ENCODE measurements at regions not wholly inside any gene's neighbourhood (a gene's known extent, or its start where the extent isn't known, plus 50 kb on each side); places are given as distances from the start of the nearest gene placed in this dataset.

- no peak overlapping the region for H3K9ac ChIP-seq (ENCODE audit: low read depth, low read length, poor library complexity)
- no peak overlapping the region for H2BK12ac ChIP-seq (ENCODE audit: low read length)
- H2BK120ac ChIP-seq (ENCODE audit: low read depth, low read length), result no peak overlapping the region
- no peak for DNase-seq (ENCODE audit: low spot score)
- H3K27ac ChIP-seq (replicated peaks; ENCODE audit: low read length), result no peak overlapping the region
- no peak overlapping the region for H4K91ac ChIP-seq (ENCODE audit: low read depth, low read length, poor library complexity)
- H3K4me3 ChIP-seq (ENCODE audit: low read length in 2 of 2), result no peak overlapping the region
- H3K9me3 ChIP-seq (replicated peaks in 1 of 2; ENCODE audit: control insufficient read depth in 2 of 2, insufficient read depth in 1 of 2, low read depth in 1 of 2, low read length in 2 of 2), result no peaks in the 10 kb centered on the region
- no peak overlapping the region for H3K23ac ChIP-seq (ENCODE audit: low read depth, low read length, poor library complexity)
- H2AK5ac ChIP-seq (ENCODE audit: low read depth, low read length), result no peak overlapping the region
- H3K36me3 ChIP-seq (replicated peaks in 1 of 2; ENCODE audit: control insufficient read depth in 2 of 2, insufficient read depth in 2 of 2, low read length in 2 of 2), result no peaks in the 10 kb centered on the region
- peaks cover 5 to 10% of the 10 kb centered on the region in 2 donors for H3K4me1 ChIP-seq (ENCODE audit: control insufficient read depth in 2 of 2, insufficient read depth in 1 of 2, low read depth in 1 of 2, low read length in 2 of 2)
- no peaks in the 10 kb centered on the region for H3K27me3 ChIP-seq (ENCODE audit: control insufficient read depth in 3 of 3, insufficient read depth in 3 of 3, low read depth in 1 of 3, low read length in 3 of 3)
- no peaks in the 10 kb centered on the region for H3K79me1 ChIP-seq (ENCODE audit: low read depth, low read length)
- H3K4ac ChIP-seq (ENCODE audit: low read length), result no peak overlapping the region
- no peak overlapping the region for H3K18ac ChIP-seq (ENCODE audit: low read length)
- H2BK15ac ChIP-seq (ENCODE audit: low read length), result no peak overlapping the region
- no peak overlapping the region for H3K14ac ChIP-seq (ENCODE audit: low read length)
- no peak overlapping the region for H3K4me2 ChIP-seq (ENCODE audit: insufficient read depth, low read length, poor library complexity, severe bottlenecking)
- no peak overlapping the region for H4K8ac ChIP-seq (ENCODE audit: low read depth, low read length)
- no peak overlapping the region for H2AFZ ChIP-seq (ENCODE audit: low read length)
- WGBS, 2 donors (ENCODE audit: extremely low coverage in 2 of 2, insufficient read length in 2 of 2, insufficient replicate concordance in 1 of 2), result no CpG with 5 or more reads among the region's 1 CpG
- H2BK5ac ChIP-seq (ENCODE audit: low read length), result no peak overlapping the region
Measured at GRCh38 chr18:45412577-45412976, 202.7 kb upstream of the SLC14A2 start.

DNA sequence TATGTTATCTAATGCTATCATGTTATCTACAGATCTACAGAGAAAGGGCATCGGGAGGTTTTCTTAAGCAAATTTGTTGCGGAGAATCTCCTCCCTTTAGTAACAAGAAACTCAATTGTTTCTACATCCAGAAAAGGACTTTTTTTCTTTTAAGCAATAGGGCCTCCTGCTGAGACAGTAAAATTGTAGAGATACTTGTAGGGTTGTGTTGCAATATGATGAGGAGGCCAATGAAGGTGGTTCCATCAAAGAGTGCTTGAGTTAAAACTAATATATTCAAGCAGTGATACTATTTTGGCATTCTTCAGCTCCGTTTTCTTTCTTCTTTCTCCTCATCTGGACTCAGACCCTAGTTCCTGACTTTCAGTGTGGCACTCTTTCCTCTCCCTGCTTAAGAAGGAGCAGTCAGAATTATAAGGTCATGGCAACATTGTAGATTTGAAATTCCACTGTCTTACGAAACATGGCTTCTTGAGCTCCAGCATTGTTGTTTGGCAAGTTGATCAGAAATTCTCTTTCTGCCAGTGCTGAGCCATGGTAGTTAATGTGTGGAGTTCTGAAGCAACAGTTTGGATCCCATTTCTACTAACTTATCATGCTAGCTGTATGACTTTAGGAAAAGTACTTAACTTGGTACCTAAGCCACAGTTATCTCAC is 202.0 kb upstream of the SLC14A2 start:
- Histone ChIP-seq H3K4me3 (ENCODE audit: low read length in 2 of 2) (no peak overlapping the region), H2AFZ (ENCODE audit: low read length) (no peak overlapping the region), H4K8ac (ENCODE audit: low read depth, low read length) (no peak overlapping the region), H3K18ac (ENCODE audit: low read length) (no peak overlapping the region), H3K14ac (ENCODE audit: low read length) (no peak overlapping the region), H4K91ac (ENCODE audit: low read depth, low read length, poor library complexity) (no peak overlapping the region), H3K4me1 (ENCODE audit: control insufficient read depth in 2 of 2, insufficient read depth in 1 of 2, low read depth in 1 of 2, low read length in 2 of 2) (peaks cover 5 to 10% of the 10 kb centered on the region in 2 donors), H3K4me2 (ENCODE audit: insufficient read depth, low read length, poor library complexity, severe bottlenecking) (no peak overlapping the region), H3K9ac (ENCODE audit: low read depth, low read length, poor library complexity) (no peak overlapping the region), H3K36me3 (replicated peaks in 1 of 2; ENCODE audit: control insufficient read depth in 2 of 2, insufficient read depth in 2 of 2, low read length in 2 of 2) (no peaks in the 10 kb centered on the region), H2BK15ac (ENCODE audit: low read length) (no peak overlapping the region), H3K27ac (replicated peaks; ENCODE audit: low read length) (no peak overlapping the region), H3K9me3 (replicated peaks in 1 of 2; ENCODE audit: control insufficient read depth in 2 of 2, insufficient read depth in 1 of 2, low read depth in 1 of 2, low read length in 2 of 2) (no peaks in the 10 kb centered on the region), H2AK5ac (ENCODE audit: low read depth, low read length) (no peak overlapping the region), H2BK5ac (ENCODE audit: low read length) (no peak overlapping the region), H3K4ac (ENCODE audit: low read length) (no peak overlapping the region), H3K79me1 (ENCODE audit: low read depth, low read length) (no peaks in the 10 kb centered on the region), H3K27me3 (ENCODE audit: control insufficient read depth in 3 of 3, insufficient read depth in 3 of 3, low read depth in 1 of 3, low read length in 3 of 3) (no peaks in the 10 kb centered on the region), H2BK120ac (ENCODE audit: low read depth, low read length) (no peak overlapping the region), H3K23ac (ENCODE audit: low read depth, low read length, poor library complexity) (no peak overlapping the region), H2BK12ac (ENCODE audit: low read length) (no peak overlapping the region)
- DNase-seq (ENCODE audit: low spot score), result no peak
- WGBS, 2 donors (ENCODE audit: extremely low coverage in 2 of 2, insufficient read length in 2 of 2, insufficient replicate concordance in 1 of 2), result no CpG with 5 or more reads among the region's 4 CpGs

GRCh38 chr18:45415614-45416013 is 199.7 kb upstream of the SLC14A2 start:
- Histone ChIP-seq H3K79me1 (ENCODE audit: low read depth, low read length) (no peaks in the 10 kb centered on the region), H2AFZ (ENCODE audit: low read length) (no peak overlapping the region), H3K36me3 (replicated peaks in 1 of 2; ENCODE audit: control insufficient read depth in 2 of 2, insufficient read depth in 2 of 2, low read length in 2 of 2) (no peaks in the 10 kb centered on the region), H3K27me3 (ENCODE audit: control insufficient read depth in 3 of 3, insufficient read depth in 3 of 3, low read depth in 1 of 3, low read length in 3 of 3) (no peaks in the 10 kb centered on the region), H2AK5ac (ENCODE audit: low read depth, low read length) (no peak overlapping the region), H3K4me3 (ENCODE audit: low read length in 2 of 2) (no peak overlapping the region), H3K14ac (ENCODE audit: low read length) (no peak overlapping the region), H3K18ac (ENCODE audit: low read length) (no peak overlapping the region), H2BK12ac (ENCODE audit: low read length) (no peak overlapping the region), H3K4me2 (ENCODE audit: insufficient read depth, low read length, poor library complexity, severe bottlenecking) (no peak overlapping the region), H2BK120ac (ENCODE audit: low read depth, low read length) (no peak overlapping the region), H2BK15ac (ENCODE audit: low read length) (no peak overlapping the region), H2BK5ac (ENCODE audit: low read length) (no peak overlapping the region), H3K9ac (ENCODE audit: low read depth, low read length, poor library complexity) (no peak overlapping the region), H4K8ac (ENCODE audit: low read depth, low read length) (no peak overlapping the region), H3K9me3 (replicated peaks in 1 of 2; ENCODE audit: control insufficient read depth in 2 of 2, insufficient read depth in 1 of 2, low read depth in 1 of 2, low read length in 2 of 2) (no peaks in the 10 kb centered on the region), H3K23ac (ENCODE audit: low read depth, low read length, poor library complexity) (no peak overlapping the region), H3K4me1 (ENCODE audit: control insufficient read depth in 2 of 2, insufficient read depth in 1 of 2, low read depth in 1 of 2, low read length in 2 of 2) (peaks cover 5 to 10% of the 10 kb centered on the region in 2 donors), H4K91ac (ENCODE audit: low read depth, low read length, poor library complexity) (no peak overlapping the region), H3K4ac (ENCODE audit: low read length) (no peak overlapping the region), H3K27ac (replicated peaks; ENCODE audit: low read length) (no peak overlapping the region)
- DNase-seq (ENCODE audit: low spot score), result no peak
- WGBS, 2 donors (ENCODE audit: extremely low coverage in 2 of 2, insufficient read length in 2 of 2, insufficient replicate concordance in 1 of 2), result no CpG with 5 or more reads among the region's 7 CpGs

DNA sequence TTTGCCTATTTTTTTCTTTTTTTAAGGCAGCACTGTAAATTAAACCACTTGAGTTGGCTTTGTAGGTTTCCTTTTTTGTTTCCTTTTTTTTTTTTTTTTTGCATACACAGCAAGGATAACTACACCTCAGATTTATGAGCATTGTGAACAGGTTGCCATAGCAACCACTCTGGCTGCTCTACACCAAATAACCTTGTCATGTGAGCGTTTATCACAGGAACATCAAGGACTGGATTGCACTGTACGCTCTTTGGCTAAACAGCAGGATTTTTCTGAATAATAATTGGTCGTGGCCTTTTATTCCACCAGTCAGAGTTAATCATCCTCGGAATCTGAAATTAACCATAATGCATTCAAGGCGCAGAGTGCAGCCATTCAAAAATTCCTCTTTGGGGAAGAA is 199.1 kb upstream of the SLC14A2 start:
- no peak overlapping the region for H3K9ac ChIP-seq (ENCODE audit: low read depth, low read length, poor library complexity)
- H3K4ac ChIP-seq (ENCODE audit: low read length), result no peak overlapping the region
- no peak overlapping the region for H3K27ac ChIP-seq (replicated peaks; ENCODE audit: low read length)
- no peaks in the 10 kb centered on the region for H3K79me1 ChIP-seq (ENCODE audit: low read depth, low read length)
- no peaks in the 10 kb centered on the region for H3K9me3 ChIP-seq (replicated peaks in 1 of 2; ENCODE audit: control insufficient read depth in 2 of 2, insufficient read depth in 1 of 2, low read depth in 1 of 2, low read length in 2 of 2)
- H2AK5ac ChIP-seq (ENCODE audit: low read depth, low read length), result no peak overlapping the region
- H2BK12ac ChIP-seq (ENCODE audit: low read length), result no peak overlapping the region
- no peaks in the 10 kb centered on the region for H3K27me3 ChIP-seq (ENCODE audit: control insufficient read depth in 3 of 3, insufficient read depth in 3 of 3, low read depth in 1 of 3, low read length in 3 of 3)
- H4K91ac ChIP-seq (ENCODE audit: low read depth, low read length, poor library complexity), result no peak overlapping the region
- DNase-seq (ENCODE audit: low spot score), result no peak
- H3K18ac ChIP-seq (ENCODE audit: low read length), result no peak overlapping the region
- H3K23ac ChIP-seq (ENCODE audit: low read depth, low read length, poor library complexity), result no peak overlapping the region
- H4K8ac ChIP-seq (ENCODE audit: low read depth, low read length), result no peak overlapping the region
- H2AFZ ChIP-seq (ENCODE audit: low read length), result no peak overlapping the region
- no peaks in the 10 kb centered on the region for H3K36me3 ChIP-seq (replicated peaks in 1 of 2; ENCODE audit: control insufficient read depth in 2 of 2, insufficient read depth in 2 of 2, low read length in 2 of 2)
- H3K4me2 ChIP-seq (ENCODE audit: insufficient read depth, low read length, poor library complexity, severe bottlenecking), result no peak overlapping the region
- H2BK15ac ChIP-seq (ENCODE audit: low read length), result no peak overlapping the region
- H3K4me3 ChIP-seq (ENCODE audit: low read length in 2 of 2), result no peak overlapping the region
- H3K4me1 ChIP-seq (ENCODE audit: control insufficient read depth in 2 of 2, insufficient read depth in 1 of 2, low read depth in 1 of 2, low read length in 2 of 2), result peaks cover 5 to 10% of the 10 kb centered on the region in 2 donors
- H3K14ac ChIP-seq (ENCODE audit: low read length), result no peak overlapping the region
- no CpG with 5 or more reads among the region's 5 CpGs for WGBS, 2 donors (ENCODE audit: extremely low coverage in 2 of 2, insufficient read length in 2 of 2, insufficient replicate concordance in 1 of 2)
- no peak overlapping the region for H2BK120ac ChIP-seq (ENCODE audit: low read depth, low read length)
- no peak overlapping the region for H2BK5ac ChIP-seq (ENCODE audit: low read length)
